Limb (tissue), 2 donors: ENCODE measurements at regions not wholly inside any gene's neighbourhood (a gene's known extent, or its start where the extent isn't known, plus 50 kb on each side); places are given as distances from the start of the nearest gene placed in this dataset.

Experiments used
- DNase-seq, 2 donors: peaks; one replicate each; pipeline ENCODE4 v3.0.0-alpha.2; 2016; ENCODE audit errors: extremely low spot score in 2 of 2

GRCh38 chrX:17206584-17206983, 168.4 kb upstream of the NHS start:
- DNase-seq = no peak

- DNase-seq = no peak
Measured at GRCh38 chrX:17214962-17215361, 160.0 kb upstream of the NHS start.

GRCh38 chrX:17226736-17227135, 148.3 kb upstream of the NHS start:
- DNase-seq = no peak

- no peak for DNase-seq
Measured at GRCh38 chrX:17237146-17237545, 137.9 kb upstream of the NHS start.

GRCh38 chrX:17242470-17242869, 132.5 kb upstream of the NHS start:
- peak; percentile 34 to 51 for DNase-seq

DNA sequence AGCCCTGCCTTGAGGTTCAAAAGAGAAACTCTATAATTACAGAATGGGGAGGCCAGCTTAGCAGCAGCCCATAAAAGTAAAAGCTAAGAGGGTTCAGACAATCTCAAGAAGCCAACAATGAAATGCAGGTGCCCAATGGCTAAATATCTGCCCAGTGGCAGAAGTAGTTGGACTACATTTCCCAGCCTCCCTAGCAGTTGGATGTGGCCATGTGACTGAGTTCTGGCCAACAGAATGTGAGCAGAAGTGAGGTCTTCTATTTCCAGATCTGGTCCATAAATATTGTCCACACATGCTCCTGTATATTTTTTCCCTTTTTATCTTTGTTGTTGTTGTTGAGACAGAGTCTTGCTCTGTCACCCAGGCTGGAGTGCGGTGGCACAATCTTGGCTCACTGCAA, 127.9 kb upstream of the NHS start:
- DNase-seq = no peak

GRCh38 chrX:17262123-17262522, 112.9 kb upstream of the NHS start:
- DNase-seq = no peak

DNA sequence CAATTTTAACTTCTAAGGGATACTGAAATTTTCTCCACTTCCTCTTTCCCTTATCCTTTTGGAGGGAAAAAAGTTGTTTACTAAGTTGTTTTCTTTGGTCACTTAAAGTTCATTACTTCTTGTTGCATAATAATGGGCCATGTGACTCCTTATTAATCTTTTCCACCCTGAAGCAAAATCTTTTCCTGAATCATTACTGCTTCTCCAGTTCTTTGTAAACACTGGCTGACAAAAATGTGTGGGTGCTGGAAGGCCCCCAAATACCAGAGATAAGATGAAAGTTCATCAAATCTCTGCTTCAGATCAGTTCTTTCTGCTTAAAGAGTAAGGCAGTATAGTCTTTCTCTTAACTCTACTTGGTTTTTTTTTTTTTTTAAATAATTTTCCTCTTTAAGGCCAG, 108.9 kb upstream of the NHS start:
- no peak for DNase-seq

DNA sequence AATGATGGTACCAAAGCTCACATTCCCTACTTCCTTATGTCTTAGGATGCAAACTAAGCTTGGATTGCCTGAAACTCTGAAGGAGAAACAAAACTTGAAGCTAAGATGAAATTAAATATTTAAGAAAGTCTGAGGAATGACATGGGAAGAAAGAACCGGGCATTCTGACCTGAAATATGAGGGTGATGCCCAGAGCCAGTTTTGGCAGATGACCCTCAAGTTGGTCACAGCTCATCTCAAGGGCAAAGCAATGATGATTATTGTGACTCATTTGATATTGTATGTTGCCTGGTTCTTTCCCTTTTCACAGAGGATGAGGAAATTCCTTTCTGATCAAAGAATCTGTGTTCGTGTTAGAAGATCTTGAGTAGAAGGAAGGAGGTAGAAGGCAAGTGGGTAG, 96.0 kb upstream of the NHS start:
- DNase-seq = no peak

GRCh38 chrX:17285983-17286382, 89.0 kb upstream of the NHS start:
- no peak for DNase-seq

GRCh38 chrX:17291171-17291900, 83.7 kb upstream of the NHS start:
- DNase-seq = no peak

DNA sequence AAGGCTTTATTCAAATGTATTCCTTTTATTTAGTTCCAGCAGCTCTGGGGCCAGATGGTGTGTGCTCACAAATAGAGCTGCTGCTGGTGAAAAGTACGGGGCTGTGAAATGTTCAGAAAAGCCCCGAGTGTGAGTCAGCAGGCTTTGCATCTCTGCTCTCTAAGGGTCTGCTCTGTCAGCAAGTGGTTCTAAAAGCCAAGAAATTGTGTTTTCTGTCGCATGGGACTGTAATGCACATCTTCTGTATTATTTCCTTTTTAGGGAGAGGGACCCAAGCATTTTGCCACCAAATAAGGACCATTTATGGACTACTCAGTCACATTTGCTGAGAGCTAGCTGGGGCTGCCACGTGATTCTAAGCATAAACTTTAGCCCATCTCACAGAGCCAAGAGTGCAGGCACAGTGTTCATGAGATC, 82.9 kb upstream of the NHS start:
- DNase-seq = peak in 1 of 2 donors; percentile 11

DNA sequence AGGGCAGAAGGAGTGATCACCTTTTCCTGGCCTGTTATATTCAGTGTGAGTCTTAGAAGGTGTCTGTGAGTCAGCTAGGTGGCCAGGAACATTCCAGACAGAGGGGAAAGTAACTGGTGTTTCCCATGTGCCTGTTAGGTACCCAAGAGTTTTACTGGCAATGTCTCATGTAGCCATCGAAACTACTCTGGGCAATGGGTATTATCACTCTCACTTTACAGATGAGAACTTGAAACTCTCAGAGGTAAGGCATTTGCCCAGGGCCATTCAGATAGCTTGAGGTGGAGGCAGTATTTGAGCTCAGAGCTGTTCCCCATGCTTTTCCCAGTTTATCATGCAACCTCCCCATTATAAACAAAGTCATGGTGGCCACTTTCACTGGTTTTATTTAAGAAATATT, 80.4 kb upstream of the NHS start:
- DNase-seq = no peak

DNA sequence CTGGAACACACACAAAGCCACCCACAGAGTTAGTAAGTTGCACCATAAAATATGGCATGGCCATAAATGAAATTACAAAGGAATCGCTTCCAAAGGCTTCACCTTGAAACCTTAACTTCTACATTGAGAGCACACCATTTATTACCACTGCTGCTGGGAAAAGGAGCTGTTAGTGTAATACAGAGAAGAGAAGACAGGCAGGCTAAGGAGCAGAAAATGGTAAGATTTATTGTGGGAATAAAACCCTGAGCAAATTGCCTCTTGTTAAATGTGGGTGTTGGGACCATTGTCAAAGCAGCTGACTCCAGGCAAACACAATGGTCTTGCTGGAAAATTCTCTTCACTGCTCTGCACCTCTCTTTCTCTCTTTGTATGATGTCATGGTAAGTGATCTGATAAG, 79.2 kb upstream of the NHS start:
- DNase-seq = no peak

GRCh38 chrX:17298564-17298963, 76.4 kb upstream of the NHS start:
- DNase-seq = no peak

GRCh38 chrX:17299206-17299605, 75.8 kb upstream of the NHS start:
- DNase-seq = peak in 1 of 2 donors; percentile 2

DNA sequence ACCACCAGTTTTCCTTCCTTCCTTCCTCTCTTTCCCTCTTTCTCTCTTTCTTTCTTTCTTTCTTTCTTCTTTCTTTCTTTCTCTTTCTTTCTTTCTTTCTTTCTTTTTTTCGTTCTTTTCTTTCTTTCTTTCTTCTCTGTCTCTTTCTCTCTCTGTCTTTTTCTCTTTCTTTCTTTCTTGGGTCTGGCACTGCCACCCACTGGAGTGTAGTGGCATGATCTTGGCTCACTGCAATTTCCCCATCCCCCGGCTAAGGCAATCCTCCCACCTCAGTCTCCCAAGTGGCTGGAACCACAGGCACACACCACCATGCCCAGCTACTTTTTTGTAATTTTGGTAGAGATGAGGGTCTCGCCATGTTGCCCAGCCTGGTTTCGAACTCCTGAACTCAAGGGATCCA, 51.6 kb upstream of the NHS start:
- no peak for DNase-seq
